ENCODE measurements at regions not wholly inside any gene's neighbourhood (a gene's known extent, or its start where the extent isn't known, plus 50 kb on each side); places are given as distances from the start of the nearest gene placed in this dataset.

GRCh38 chrX:117134983-117135382 lies 672.2 kb upstream of the CT83 start:
- no peaks in the 10 kb centered on the region for H3K9me3 ChIP-seq (replicated peaks in 1 of 3)
- H3K27me3 ChIP-seq = no peaks in the 10 kb centered on the region
- intact Hi-C loops (cut with DNase I) = no loop called here
- H3K4me1 ChIP-seq (replicated peaks in 1 of 2) = no peaks in the 10 kb centered on the region
- TF ChIP-seq POLR2A (IDR thresholded peaks at IDR 0.05) (no peak), CTCF (IDR thresholded peaks at IDR 0.05) (no peak)
- WGBS, 4 donors = 51 to 65% (median 59%) methylated on average over 2 of the region's 2 CpGs
- H3K4me3 ChIP-seq = no peak overlapping the region
- DNase-seq = no peak
- H3K36me3 ChIP-seq (replicated peaks in 1 of 2) = no peaks in the 10 kb centered on the region
- H3K27ac ChIP-seq = no peak overlapping the region

DNA sequence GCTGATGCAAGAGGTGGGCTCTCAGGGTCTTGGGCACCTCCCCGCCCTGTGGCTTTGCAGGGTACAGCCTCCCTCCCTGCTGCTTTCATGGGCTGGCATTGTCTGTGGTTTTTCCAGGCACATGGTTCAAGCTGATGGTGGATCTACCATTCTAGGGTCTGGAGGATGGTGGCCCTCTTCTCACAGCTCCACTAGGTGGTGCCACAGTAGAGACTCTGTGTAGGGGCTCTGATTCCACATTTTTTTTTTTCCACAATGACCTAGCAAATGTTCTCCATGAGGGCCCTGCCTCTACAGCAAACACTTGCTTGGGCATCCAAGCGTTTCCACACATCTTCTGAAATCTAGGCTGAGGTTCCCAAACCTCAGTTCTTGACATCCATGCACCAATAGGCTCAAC lies 657.9 kb upstream of the CT83 start:
- Histone ChIP-seq H3K36me3 (replicated peaks in 1 of 2) (no peaks in the 10 kb centered on the region), H3K27ac (no peak overlapping the region), H3K27me3 (no peaks in the 10 kb centered on the region), H3K4me1 (replicated peaks in 1 of 2) (no peaks in the 10 kb centered on the region), H3K4me3 (no peak overlapping the region), H3K9me3 (replicated peaks in 1 of 3) (no peaks in the 10 kb centered on the region)
- 64 to 86% (median 69%) methylated on average over 1 to 2 of the region's 2 CpGs for WGBS, 4 donors
- no peak for DNase-seq
- TF ChIP-seq CTCF (IDR thresholded peaks at IDR 0.05) (no peak), POLR2A (IDR thresholded peaks at IDR 0.05) (no peak)
- intact Hi-C loops (cut with DNase I) = no loop called here

DNA sequence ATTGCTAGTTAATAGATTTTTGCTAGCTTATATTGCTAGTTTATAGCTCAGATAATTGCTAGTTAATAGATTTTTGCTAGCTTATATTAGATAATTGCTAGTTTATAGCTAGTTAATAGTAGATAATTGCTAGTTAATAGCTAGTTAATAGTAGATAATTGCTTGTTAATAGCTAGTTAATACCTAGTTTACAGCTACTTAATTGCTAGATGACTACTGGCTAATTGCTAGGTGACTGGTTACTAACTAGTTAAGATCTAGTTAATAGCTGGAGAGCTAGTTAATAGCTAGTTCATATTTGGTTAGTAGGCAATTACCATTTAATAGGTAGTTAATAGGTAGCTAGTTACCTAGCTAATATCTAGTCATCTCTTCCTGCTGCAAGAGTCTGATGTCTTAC lies 633.8 kb upstream of the CT83 start:
- peaks cover 4% of the 10 kb centered on the region for H3K27me3 ChIP-seq
- no peaks in the 10 kb centered on the region for H3K9me3 ChIP-seq (replicated peaks in 1 of 3)
- TF ChIP-seq CTCF (IDR thresholded peaks at IDR 0.05) (no peak), POLR2A (IDR thresholded peaks at IDR 0.05) (no peak)
- intact Hi-C loops (cut with DNase I) = no loop called here
- no peaks in the 10 kb centered on the region for H3K36me3 ChIP-seq (replicated peaks in 1 of 2)
- no peak overlapping the region for H3K27ac ChIP-seq
- no peak for DNase-seq
- no peak overlapping the region for H3K4me3 ChIP-seq
- no peaks in the 10 kb centered on the region for H3K4me1 ChIP-seq (replicated peaks in 1 of 2)

GRCh38 chrX:117095393-117095792 lies 632.6 kb upstream of the CT83 start:
- TF ChIP-seq POLR2A (IDR thresholded peaks at IDR 0.05) (no peak), CTCF (IDR thresholded peaks at IDR 0.05) (no peak)
- no peak for DNase-seq
- peaks cover 3% of the 10 kb centered on the region for H3K27me3 ChIP-seq
- intact Hi-C loops (cut with DNase I) = no loop called here
- no peak overlapping the region for H3K27ac ChIP-seq
- H3K36me3 ChIP-seq (replicated peaks in 1 of 2) = no peaks in the 10 kb centered on the region
- H3K9me3 ChIP-seq (replicated peaks in 1 of 3) = no peaks in the 10 kb centered on the region
- no peak overlapping the region for H3K4me3 ChIP-seq
- no peaks in the 10 kb centered on the region for H3K4me1 ChIP-seq (replicated peaks in 1 of 2)
- WGBS, 4 donors = 67 to 96% (median 91%) methylated on average over 2 of the region's 2 CpGs

Measured in adrenal gland (tissue), 9 donors.